ENCODE measurements at regions not wholly inside any gene's neighbourhood (a gene's known extent, or its start where the extent isn't known, plus 50 kb on each side); places are given as distances from the start of the nearest gene placed in this dataset.

DNA sequence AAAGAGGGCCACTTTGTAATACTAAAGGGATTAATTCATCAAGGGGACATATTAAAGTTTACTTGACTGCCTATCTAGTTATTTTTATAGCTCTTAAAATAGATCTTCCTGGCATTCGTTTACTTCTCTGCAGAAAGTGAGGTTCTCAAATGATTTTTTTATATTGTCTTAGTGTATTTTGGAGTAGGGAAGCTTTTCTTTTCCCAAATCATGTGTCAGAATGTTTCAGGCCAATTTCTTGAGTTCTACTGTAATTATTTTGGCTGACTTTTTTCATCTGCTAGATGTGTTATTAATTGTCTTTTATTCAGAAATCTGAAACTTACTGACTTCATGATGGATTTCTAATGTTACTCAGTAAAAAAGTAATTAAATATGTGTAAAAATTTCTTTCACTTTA lies 60.2 kb upstream of the FBXL7 start:
- TF ChIP-seq, protein P1, sequence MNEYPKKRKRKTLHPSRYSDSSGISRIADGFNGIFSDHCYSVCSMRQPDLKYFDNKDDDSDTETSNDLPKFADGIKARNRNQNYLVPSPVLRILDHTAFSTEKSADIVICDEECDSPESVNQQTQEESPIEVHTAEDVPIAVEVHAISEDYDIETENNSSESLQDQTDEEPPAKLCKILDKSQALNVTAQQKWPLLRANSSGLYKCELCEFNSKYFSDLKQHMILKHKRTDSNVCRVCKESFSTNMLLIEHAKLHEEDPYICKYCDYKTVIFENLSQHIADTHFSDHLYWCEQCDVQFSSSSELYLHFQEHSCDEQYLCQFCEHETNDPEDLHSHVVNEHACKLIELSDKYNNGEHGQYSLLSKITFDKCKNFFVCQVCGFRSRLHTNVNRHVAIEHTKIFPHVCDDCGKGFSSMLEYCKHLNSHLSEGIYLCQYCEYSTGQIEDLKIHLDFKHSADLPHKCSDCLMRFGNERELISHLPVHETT (CRISPR knock-in tag; conservative IDR thresholded peaks at IDR 0.05 in 1 of 2, IDR thresholded peaks at IDR 0.05 in 1 of 2): no peak
- no peak for TF ChIP-seq ZNF143 (CRISPR knock-in tag; IDR thresholded peaks at IDR 0.05)
- no peak for TF ChIP-seq FOXM1 (IDR thresholded peaks at IDR 0.05; ENCODE audit: low read depth)
- TF ChIP-seq FOXM1 (CRISPR knock-in tag; IDR thresholded peaks at IDR 0.05; ENCODE audit: low read depth): no peak
- no peak for TF ChIP-seq NFE2L1 (tag; IDR thresholded peaks at IDR 0.05; ENCODE audit: borderline replicate concordance, low read depth)
- no peak for TF ChIP-seq U2AF1 (optimal IDR thresholded peaks at IDR 0.05; ENCODE audit: low read depth, low read length)
- no peak for TF ChIP-seq CBX1 (IDR thresholded peaks at IDR 0.05; ENCODE audit: low read depth)
- TF ChIP-seq, protein P2, sequence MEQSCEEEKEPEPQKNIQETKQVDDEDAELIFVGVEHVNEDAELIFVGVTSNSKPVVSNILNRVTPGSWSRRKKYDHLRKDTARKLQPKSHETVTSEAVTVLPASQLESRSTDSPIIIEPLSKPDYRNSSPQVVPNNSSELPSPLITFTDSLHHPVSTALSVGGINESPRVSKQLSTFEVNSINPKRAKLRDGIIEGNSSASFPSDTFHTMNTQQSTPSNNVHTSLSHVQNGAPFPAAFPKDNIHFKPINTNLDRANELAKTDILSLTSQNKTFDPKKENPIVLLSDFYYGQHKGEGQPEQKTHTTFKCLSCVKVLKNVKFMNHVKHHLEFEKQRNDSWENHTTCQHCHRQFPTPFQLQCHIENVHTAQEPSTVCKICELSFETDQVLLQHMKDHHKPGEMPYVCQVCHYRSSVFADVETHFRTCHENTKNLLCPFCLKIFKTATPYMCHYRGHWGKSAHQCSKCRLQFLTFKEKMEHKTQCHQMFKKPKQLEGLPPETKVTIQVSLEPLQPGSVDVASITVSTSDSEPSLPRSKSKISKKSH (CRISPR knock-in tag; IDR thresholded peaks at IDR 0.05): no peak
- no peak for TF ChIP-seq HIVEP1 (CRISPR knock-in tag; IDR thresholded peaks at IDR 0.05)
- no peak for TF ChIP-seq TAF1 (IDR thresholded peaks at IDR 0.05; ENCODE audit: control insufficient read depth, extremely low read depth, insufficient read depth, low read length, severe bottlenecking)
- TF ChIP-seq TCF7 (IDR thresholded peaks at IDR 0.05; ENCODE audit: borderline replicate concordance): no peak
- in situ Hi-C loops (cut with MboI) (no loop called here), intact Hi-C loops (cut with micrococcal nuclease) (no loop called here)
- no peak for ATAC-seq
- no peak overlapping the region for H3K9ac ChIP-seq (ENCODE audit: insufficient read depth in 1 of 2, low read depth in 2 of 2, low read length in 2 of 2)
- no peak for FAIRE-seq
- H3K9me1 ChIP-seq (ENCODE audit: control insufficient read depth, insufficient read depth, low read length): no peaks in the 10 kb centered on the region
- no peaks in the 10 kb centered on the region for H3K79me2 ChIP-seq (ENCODE audit: control insufficient read depth, insufficient read depth, low read length)
- no peak overlapping the region for H3K4me3 ChIP-seq
- H3K4me2 ChIP-seq (ENCODE audit: insufficient read depth, low read length): no peak overlapping the region
- BruUV-seq (replicated peaks): no TSS peak
- 0% methylated on average over 1 of the region's 1 CpG for WGBS (ENCODE audit: insufficient coverage, low coverage, missing lambda C conversion rate)
- no peaks in the 10 kb centered on the region for H3K9me3 ChIP-seq (replicated peaks; ENCODE audit: control insufficient read depth, insufficient read depth, low read depth, low read length)
- no peaks in the 10 kb centered on the region for H3K27me3 ChIP-seq (ENCODE audit: control insufficient read depth in 2 of 2, insufficient read depth in 2 of 2, low read length in 2 of 2)
- POLR2A ChIA-PET: no interaction called here
- no peaks in the 10 kb centered on the region for H4K20me1 ChIP-seq (replicated peaks; ENCODE audit: control insufficient read depth, insufficient read depth, low read length)
- no peaks in the 10 kb centered on the region for H3K4me1 ChIP-seq (replicated peaks in 1 of 2; ENCODE audit: control insufficient read depth in 2 of 2, insufficient read depth in 2 of 2, low read length in 2 of 2)
- CTCF ChIA-PET (ENCODE audit: low intra/inter-chr PET ratio): no interaction called here
- no peak overlapping the region for H2AFZ ChIP-seq (ENCODE audit: low read depth, low read length)
- no peak overlapping the region for H3K27ac ChIP-seq (ENCODE audit: extremely low read depth, low read depth, low read length)
- no peak for DNase-seq (ENCODE audit: extremely low read depth in 1 of 4, low spot score in 3 of 4)
- no peaks in the 10 kb centered on the region for H3K36me3 ChIP-seq (ENCODE audit: control insufficient read depth, insufficient read depth, low read length)

Measured in K562 (cell line).